ENCODE measurements at regions not wholly inside any gene's neighbourhood (a gene's known extent, or its start where the extent isn't known, plus 50 kb on each side); places are given as distances from the start of the nearest gene placed in this dataset.
"Not testable (repeated sequence)": the region's sequence is repeated elsewhere in the genome, so short reads cannot be mapped to it uniquely, and the experiment has no call there.

- no peak for DNase-seq
These were observed 195.1 kb downstream of the CDRT15L2 start for GRCh38 chr17:20774472-20775135.

- no peak for DNase-seq
These were observed 195.8 kb downstream of the CDRT15L2 start for GRCh38 chr17:20775331-20775730.

GRCh38 chr17:20779521-20779920 lies 200.0 kb downstream of the CDRT15L2 start:
- DNase-seq = no peak

- DNase-seq = no peak
These were observed 201.7 kb downstream of the CDRT15L2 start for GRCh38 chr17:20781260-20781659.

GRCh38 chr17:20781869-20782268 lies 202.3 kb downstream of the CDRT15L2 start:
- not testable (repeated sequence) for DNase-seq

GRCh38 chr17:20783091-20783490 lies 203.6 kb downstream of the CDRT15L2 start:
- no peak for DNase-seq

- no peak for DNase-seq
These were observed 204.7 kb downstream of the CDRT15L2 start for GRCh38 chr17:20784100-20784665.

- DNase-seq = no peak
These were observed 207.8 kb downstream of the CDRT15L2 start for GRCh38 chr17:20787281-20787680.

GRCh38 chr17:20791626-20792025 lies 212.1 kb downstream of the CDRT15L2 start:
- DNase-seq = no peak

- DNase-seq = not testable (repeated sequence)
These were observed 215.0 kb downstream of the CDRT15L2 start for GRCh38 chr17:20794532-20794931.

- DNase-seq = no peak
These were observed 217.8 kb downstream of the CDRT15L2 start for GRCh38 chr17:20797292-20797691.

GRCh38 chr17:20800146-20800545 lies 220.6 kb downstream of the CDRT15L2 start:
- no peak for DNase-seq

GRCh38 chr17:20805751-20806150 lies 226.2 kb downstream of the CDRT15L2 start:
- DNase-seq = no peak

- DNase-seq = not testable (repeated sequence)
These were observed 228.0 kb downstream of the CDRT15L2 start for GRCh38 chr17:20807566-20807965.

GRCh38 chr17:20815410-20815809 lies 227.4 kb downstream of the USP22 start:
- DNase-seq = not testable (repeated sequence)

GRCh38 chr17:20823905-20824304 lies 218.9 kb downstream of the USP22 start:
- no peak for DNase-seq

- DNase-seq = no peak
These were observed 217.3 kb downstream of the USP22 start for GRCh38 chr17:20825539-20825938.

GRCh38 chr17:20840453-20840852 lies 202.4 kb downstream of the USP22 start:
- not testable (repeated sequence) for DNase-seq

GRCh38 chr17:20840987-20841865 lies 201.6 kb downstream of the USP22 start:
- not testable (repeated sequence) for DNase-seq

GRCh38 chr17:20842012-20842411 lies 200.8 kb downstream of the USP22 start:
- DNase-seq = not testable (repeated sequence)

- DNase-seq = not testable (repeated sequence)
These were observed 199.6 kb downstream of the USP22 start for GRCh38 chr17:20843261-20843660.

GRCh38 chr17:20843799-20844553 lies 198.8 kb downstream of the USP22 start:
- DNase-seq = peak; percentile 74

GRCh38 chr17:20848869-20849443 lies 193.9 kb downstream of the USP22 start:
- DNase-seq = not testable (repeated sequence)

Data from activated CD8-positive, alpha-beta memory T cell treated with anti-CD3 and anti-CD28 coated beads, Interleukin-2, amount 50 U/mL, for 48 hours (primary cell).